Gastroesophageal sphincter (tissue), 4 donors: ENCODE measurements at regions not wholly inside any gene's neighbourhood (a gene's known extent, or its start where the extent isn't known, plus 50 kb on each side); places are given as distances from the start of the nearest gene placed in this dataset.

Experiments used
- ATAC-seq: fragments of 150-250 bp; one replicate; pipeline ENCODE4 v1.9.1; 2016; ENCODE audit warnings: mild to moderate bottlenecking, moderate library complexity
- H3K27ac ChIP-seq, 4 donors: fragments of 200-600 bp; sonication (generic) in 3 of 4; 1 replicate in 3 of 4; 2 replicates in 1 of 4; pipeline ENCODE4 v1.5.1; 2016 to 2019
- H3K27me3 ChIP-seq: fragments of 200-600 bp; sonication (generic); one replicate; pipeline ENCODE4 v1.5.1; 2019
- H3K36me3 ChIP-seq, 2 donors: fragments of 200-600 bp; sonication (generic); one replicate each; pipeline ENCODE4 v1.5.1; 2019; ENCODE audit warnings: control low read depth in 1 of 2
- H3K4me1 ChIP-seq, 3 donors: fragments of 200-600 bp; sonication (generic); 1 replicate in 2 of 3; 2 replicates in 1 of 3; pipeline ENCODE4 v1.5.1; 2016 to 2019; ENCODE audit warnings: control low read depth in 2 of 3
- H3K4me3 ChIP-seq, 2 donors: fragments of 200-600 bp; sonication (generic); one replicate each; pipeline ENCODE4 v1.5.1; 2019; ENCODE audit warnings: mild to moderate bottlenecking in 1 of 2, moderate library complexity in 1 of 2
- H3K9me3 ChIP-seq, 3 donors: fragments of 200-600 bp; sonication (generic); one replicate each; pipeline ENCODE4 v1.5.1; 2017 to 2019; ENCODE audit warnings: control low read depth in 2 of 3
- CTCF ChIP-seq, 4 experiments: fragments of 200-600 bp in 2 of 4; fragments of 450-650 bp in 2 of 4; sonication (generic) in 1 of 4; IDR thresholded peaks; one replicate each; pipeline ENCODE4 v1.5.1; 2017 to 2019; ENCODE audit warnings: antibody characterized with exemption in 4 of 4, mild to moderate bottlenecking in 2 of 4, moderate library complexity in 2 of 4
- EP300 ChIP-seq: sonication (generic); formaldehyde crosslinking; IDR thresholded peaks from one replicate; pipeline ENCODE4 v1.6.1; 2017; ENCODE audit warnings: antibody characterized with exemption, mild to moderate bottlenecking
- POLR2A ChIP-seq, 2 donors: fragments of 450-650 bp; IDR thresholded peaks; one replicate each; pipeline ENCODE4 v1.6.1; 2017; ENCODE audit warnings: antibody characterized with exemption in 2 of 2, mild to moderate bottlenecking in 2 of 2, moderate library complexity in 1 of 2
- POLR2AphosphoS5 ChIP-seq: sonication (generic); formaldehyde crosslinking; IDR thresholded peaks from one replicate; pipeline ENCODE4 v1.6.1; 2017; ENCODE audit warnings: antibody characterized with exemption
- WGBS, 2 donors: methylation state at CpG; one replicate each; pipeline ENCODE4 v1.1.5; 2018; ENCODE audit warnings: low coverage in 1 of 2; 5-methylcytosine and 5-hydroxymethylcytosine counted together

- 56 to 73% methylated on average over 3 of the region's 3 CpGs for WGBS, 2 donors
These were observed 1030.3 kb upstream of the ADGRL4 start for GRCh38 chr1:80036690-80037432.

DNA sequence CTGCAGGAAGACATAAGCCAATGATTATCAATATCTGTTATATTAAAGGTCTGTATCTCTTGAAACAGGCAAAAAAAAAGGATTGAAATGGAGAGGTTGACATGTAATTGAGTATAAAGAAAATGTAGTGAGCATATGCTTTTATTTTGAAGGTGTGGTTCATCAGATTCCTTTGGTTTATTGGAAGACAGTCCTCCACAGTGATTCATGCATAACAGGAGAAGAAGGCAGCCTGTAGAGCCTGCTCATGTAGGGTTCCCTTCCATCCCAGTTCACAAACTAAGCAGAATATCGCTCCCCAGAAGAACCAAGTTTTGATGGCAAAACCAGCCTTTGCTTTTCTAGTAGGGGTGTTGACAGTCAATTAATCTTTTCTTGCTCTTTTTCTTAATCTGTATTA, 1016.8 kb upstream of the ADGRL4 start:
- TF ChIP-seq POLR2AphosphoS5 (no peak), POLR2A (IDR thresholded peaks at IDR 0.05) (no peak), CTCF (IDR thresholded peaks at IDR 0.05) (no peak), EP300 (no peak)
- no peaks in the 10 kb centered on the region for H3K9me3 ChIP-seq
- no peaks in the 10 kb centered on the region for H3K36me3 ChIP-seq
- H3K27ac ChIP-seq = no peak overlapping the region
- H3K4me3 ChIP-seq = no peak overlapping the region
- H3K27me3 ChIP-seq = no peaks in the 10 kb centered on the region
- no peaks in the 10 kb centered on the region for H3K4me1 ChIP-seq
- ATAC-seq = no peak
- WGBS, 2 donors = 71 to 89% methylated on average over 1 of the region's 1 CpG

More at GRCh38 chr1:80036690-80037432, 1030.3 kb upstream of the ADGRL4 start:
- Histone ChIP-seq H3K27ac (no peak overlapping the region), H3K36me3 (no peaks in the 10 kb centered on the region), H3K27me3 (no peaks in the 10 kb centered on the region), H3K4me1 (no peaks in the 10 kb centered on the region), H3K4me3 (no peak overlapping the region), H3K9me3 (no peaks in the 10 kb centered on the region)
- ATAC-seq = no peak
- no peak for TF ChIP-seq EP300
- TF ChIP-seq POLR2AphosphoS5 = no peak
- no peak for TF ChIP-seq CTCF (IDR thresholded peaks at IDR 0.05)

- no peak for TF ChIP-seq EP300
- no peak for TF ChIP-seq CTCF (IDR thresholded peaks at IDR 0.05)
- no peak for TF ChIP-seq POLR2A (IDR thresholded peaks at IDR 0.05)
- no peak for TF ChIP-seq POLR2AphosphoS5
- ATAC-seq = no peak
- H3K36me3 ChIP-seq = no peaks in the 10 kb centered on the region
- H3K27ac ChIP-seq = no peak overlapping the region
- no peaks in the 10 kb centered on the region for H3K27me3 ChIP-seq
- no peaks in the 10 kb centered on the region for H3K4me1 ChIP-seq
- no peaks in the 10 kb centered on the region for H3K9me3 ChIP-seq
- H3K4me3 ChIP-seq = no peak overlapping the region
These were observed 1015.4 kb upstream of the ADGRL4 start for GRCh38 chr1:80021891-80022290.

DNA sequence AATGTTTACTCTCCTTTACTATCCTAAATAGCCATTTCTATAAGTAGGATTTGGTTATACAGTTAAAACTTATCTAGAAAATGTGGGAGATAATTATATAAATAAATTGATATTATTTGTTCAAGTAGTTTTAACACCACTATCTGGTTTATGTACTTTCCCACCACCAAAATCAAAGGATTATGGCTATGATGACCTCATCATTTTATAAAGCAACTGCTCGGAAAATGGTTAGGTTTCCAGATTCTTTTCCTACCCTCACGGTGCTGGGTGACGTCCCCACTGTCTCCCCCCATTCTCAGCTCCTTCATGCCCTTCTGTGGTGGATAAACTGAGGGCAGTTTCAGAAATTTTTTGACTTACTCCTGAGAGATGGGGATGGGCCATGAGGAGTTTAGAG, 1011.8 kb upstream of the ADGRL4 start:
- H3K36me3 ChIP-seq = no peaks in the 10 kb centered on the region
- no peaks in the 10 kb centered on the region for H3K9me3 ChIP-seq
- H3K27me3 ChIP-seq = no peaks in the 10 kb centered on the region
- H3K27ac ChIP-seq = no peak overlapping the region
- H3K4me1 ChIP-seq = no peaks in the 10 kb centered on the region
- WGBS, 2 donors = 94 to 100% methylated on average over 2 to 3 of the region's 3 CpGs
- no peak for TF ChIP-seq POLR2A (IDR thresholded peaks at IDR 0.05)
- no peak for TF ChIP-seq EP300
- TF ChIP-seq POLR2AphosphoS5 = no peak
- no peak for TF ChIP-seq CTCF (IDR thresholded peaks at IDR 0.05)
- ATAC-seq = no peak
- no peak overlapping the region for H3K4me3 ChIP-seq

DNA sequence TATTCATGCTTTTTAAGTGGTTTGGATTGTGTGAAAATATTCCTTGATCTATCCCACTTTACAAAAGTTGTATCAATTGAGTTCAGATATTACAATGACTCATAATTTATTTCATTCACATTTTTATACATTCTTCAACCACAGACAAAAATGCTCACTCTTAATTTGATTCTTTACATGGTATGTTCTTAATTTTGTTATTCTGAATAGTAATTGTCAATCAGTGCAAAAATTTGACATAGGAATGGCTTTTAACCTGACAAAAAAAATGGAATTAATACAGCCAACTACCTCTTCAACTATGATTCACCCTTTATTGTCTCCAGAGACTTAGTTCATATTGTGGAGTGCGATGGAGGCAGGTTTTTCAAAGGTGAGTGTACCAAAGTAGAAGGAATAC, 1002.4 kb upstream of the ADGRL4 start:
- ATAC-seq = no peak
- Histone ChIP-seq H3K27me3 (no peaks in the 10 kb centered on the region), H3K9me3 (no peaks in the 10 kb centered on the region), H3K4me1 (peaks cover 0 to 5% (median 0%) of the 10 kb centered on the region in 3 donors), H3K27ac (no peak overlapping the region), H3K36me3 (no peaks in the 10 kb centered on the region), H3K4me3 (no peak overlapping the region)
- TF ChIP-seq POLR2AphosphoS5 (no peak), CTCF (IDR thresholded peaks at IDR 0.05) (no peak), POLR2A (IDR thresholded peaks at IDR 0.05) (no peak), EP300 (no peak)
- 83 to 100% methylated on average over 1 of the region's 1 CpG for WGBS, 2 donors
